NT2/D1 (cell line): ENCODE measurements at regions not wholly inside any gene's neighbourhood (a gene's known extent, or its start where the extent isn't known, plus 50 kb on each side); places are given as distances from the start of the nearest gene placed in this dataset.

ENCODE experiments used
- SUZ12 ChIP-seq: IDR thresholded peaks from 2 replicates; pipeline ENCODE4 v1.6.1; 2011; ENCODE audit not compliant: insufficient read length, insufficient read depth; ENCODE audit errors: extremely low read depth
- YY1 ChIP-seq: IDR thresholded peaks from 2 replicates; pipeline ENCODE4 v1.6.1; 2011; ENCODE audit not compliant: insufficient read length, insufficient read depth
- ZNF274 ChIP-seq: IDR thresholded peaks from 2 replicates; pipeline ENCODE4 v1.6.1; 2011; ENCODE audit warnings: mild to moderate bottlenecking, low read depth, low read length

GRCh38 chr1:21344750-21345443 is 54.6 kb upstream of the ECE1 start:
- TF ChIP-seq YY1 (no peak), ZNF274 (no peak), SUZ12 (no peak)
